Esophagus muscularis mucosa (tissue), 4 donors: ENCODE measurements at regions not wholly inside any gene's neighbourhood (a gene's known extent, or its start where the extent isn't known, plus 50 kb on each side); places are given as distances from the start of the nearest gene placed in this dataset.

Experiments
- DNase-seq: peaks from one replicate; pipeline ENCODE4 v3.0.0-alpha.2; 2017; ENCODE audit errors: extremely low spot score
- H3K27ac ChIP-seq, 4 donors: fragments of 200-600 bp; sonication (generic); replicated peaks in 1 of 4; 1 replicate in 3 of 4; 2 replicates in 1 of 4; pipeline ENCODE4 v1.5.1; 2016 to 2019; ENCODE audit warnings: mild to moderate bottlenecking in 1 of 4
- H3K27me3 ChIP-seq, 4 donors: fragments of 200-600 bp; sonication (generic); one replicate each; pipeline versions ENCODE4 v1.5.1 to v1.6.0; 2016 to 2019
- H3K36me3 ChIP-seq, 4 donors: fragments of 200-600 bp; sonication (generic); one replicate each; pipeline ENCODE4 v1.5.1; 2016 to 2019
- H3K4me1 ChIP-seq, 4 donors: fragments of 200-600 bp; sonication (generic); one replicate each; pipeline ENCODE4 v1.5.1; 2016 to 2019
- H3K4me3 ChIP-seq, 4 donors: fragments of 200-600 bp; sonication (generic); 1 replicate in 2 of 4; 2 replicates in 2 of 4; pipeline ENCODE4 v1.5.1; 2016 to 2019; ENCODE audit warnings: mild to moderate bottlenecking in 4 of 4, moderate library complexity in 1 of 4
- H3K9me3 ChIP-seq, 4 donors: fragments of 200-600 bp; sonication (generic); 1 replicate in 3 of 4; 2 replicates in 1 of 4; pipeline ENCODE4 v1.5.1; 2016 to 2019
- CTCF ChIP-seq, 3 experiments: fragments of 200-600 bp in 2 of 3; fragments of 450-650 bp in 1 of 3; sonication (generic) in 2 of 3; IDR thresholded peaks; one replicate each; pipeline ENCODE4 v1.5.1; 2017 to 2019; ENCODE audit warnings: antibody characterized with exemption in 3 of 3, mild to moderate bottlenecking in 2 of 3, moderate library complexity in 1 of 3
- EP300 ChIP-seq: sonication (generic); formaldehyde crosslinking; IDR thresholded peaks from one replicate; pipeline ENCODE4 v1.6.1; 2017; ENCODE audit warnings: antibody characterized with exemption
- POLR2A ChIP-seq: fragments of 450-650 bp; IDR thresholded peaks from one replicate; pipeline ENCODE4 v1.6.1; 2017; ENCODE audit warnings: antibody characterized with exemption, moderate library complexity, mild to moderate bottlenecking, low read depth
- POLR2AphosphoS5 ChIP-seq, 2 donors: sonication (generic); formaldehyde crosslinking; IDR thresholded peaks; one replicate each; pipeline ENCODE4 v1.6.1; 2017; ENCODE audit warnings: antibody characterized with exemption in 2 of 2
- WGBS: methylation state at CpG from one replicate; pipeline ENCODE4 v1.1.5; 2018; 5-methylcytosine and 5-hydroxymethylcytosine counted together
- intact Hi-C: fragments of 100-400 bp; cut with DNase I; formaldehyde crosslinking; loops from one replicate; pipeline ENCODE4 v1.15.1; 2023

GRCh38 chr10:130388746-130389145 is 252.6 kb downstream of the GLRX3 start:
- DNase-seq: no peak
- WGBS: 77% methylated on average over 5 of the region's 6 CpGs
- Histone ChIP-seq H3K4me1 (no peaks in the 10 kb centered on the region), H3K27me3 (peaks cover 0 to 3% (median 0%) of the 10 kb centered on the region in 4 donors), H3K27ac (no peak overlapping the region), H3K36me3 (no peaks in the 10 kb centered on the region), H3K9me3 (peaks cover 0 to 17% (median 8%) of the 10 kb centered on the region in 4 donors), H3K4me3 (no peak overlapping the region)
- TF ChIP-seq EP300 (no peak), CTCF (IDR thresholded peaks at IDR 0.05) (no peak), POLR2AphosphoS5 (IDR thresholded peaks at IDR 0.05) (no peak), POLR2A (no peak)
- intact Hi-C loops: no loop called here

GRCh38 chr10:130389906-130390305 is 253.7 kb downstream of the GLRX3 start:
- no peak overlapping the region for H3K27ac ChIP-seq
- H3K36me3 ChIP-seq: no peaks in the 10 kb centered on the region
- peaks cover 0 to 3% (median 0%) of the 10 kb centered on the region in 4 donors for H3K27me3 ChIP-seq
- no peak for DNase-seq
- intact Hi-C loops: no loop called here
- 80% methylated on average over 5 of the region's 5 CpGs for WGBS
- peaks cover 0 to 17% (median 8%) of the 10 kb centered on the region in 4 donors for H3K9me3 ChIP-seq
- TF ChIP-seq POLR2A (no peak), CTCF (IDR thresholded peaks at IDR 0.05) (no peak), POLR2AphosphoS5 (IDR thresholded peaks at IDR 0.05) (no peak), EP300 (no peak)
- no peak overlapping the region for H3K4me3 ChIP-seq
- no peaks in the 10 kb centered on the region for H3K4me1 ChIP-seq

DNA sequence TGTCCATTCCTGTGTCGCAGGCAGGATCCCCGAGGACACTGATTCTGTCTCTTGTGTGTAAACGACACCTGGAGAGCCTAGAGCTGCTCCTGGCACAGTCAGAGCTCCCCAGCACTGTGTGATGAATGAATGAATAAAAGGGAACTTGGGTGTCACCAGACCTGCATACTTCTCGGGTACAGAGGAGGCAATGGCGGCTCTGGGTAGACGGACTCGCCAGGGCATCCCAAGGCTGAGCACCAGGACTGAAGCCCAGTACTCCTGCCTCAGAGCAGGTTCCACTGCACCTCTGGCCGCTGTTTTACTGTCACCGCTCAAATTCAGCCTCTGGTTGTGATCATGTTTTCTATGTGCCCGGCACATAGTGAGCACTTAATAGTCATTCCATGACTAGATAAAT is 255.8 kb downstream of the GLRX3 start:
- 77% methylated on average over 10 of the region's 10 CpGs for WGBS
- no peak overlapping the region for H3K27ac ChIP-seq
- no peak for DNase-seq
- H3K36me3 ChIP-seq: no peaks in the 10 kb centered on the region
- H3K4me1 ChIP-seq: no peaks in the 10 kb centered on the region
- TF ChIP-seq POLR2AphosphoS5 (IDR thresholded peaks at IDR 0.05) (no peak), CTCF (IDR thresholded peaks at IDR 0.05) (no peak), POLR2A (no peak), EP300 (no peak)
- intact Hi-C loops: no loop called here
- H3K27me3 ChIP-seq: peaks cover 0 to 3% (median 0%) of the 10 kb centered on the region in 4 donors
- peaks cover 0 to 36% (median 23%) of the 10 kb centered on the region in 4 donors for H3K9me3 ChIP-seq
- H3K4me3 ChIP-seq: no peak overlapping the region

GRCh38 chr10:130393342-130393741 is 257.2 kb downstream of the GLRX3 start:
- no peak for DNase-seq
- H3K4me1 ChIP-seq: no peaks in the 10 kb centered on the region
- no peaks in the 10 kb centered on the region for H3K36me3 ChIP-seq
- intact Hi-C loops: no loop called here
- no peak overlapping the region for H3K27ac ChIP-seq
- TF ChIP-seq CTCF (IDR thresholded peaks at IDR 0.05) (no peak), POLR2A (no peak), POLR2AphosphoS5 (IDR thresholded peaks at IDR 0.05) (no peak), EP300 (no peak)
- peaks cover 0 to 34% (median 18%) of the 10 kb centered on the region in 4 donors for H3K9me3 ChIP-seq
- H3K4me3 ChIP-seq: no peak overlapping the region
- WGBS: 75% methylated on average over 3 of the region's 4 CpGs
- peaks cover 0 to 3% (median 0%) of the 10 kb centered on the region in 4 donors for H3K27me3 ChIP-seq

GRCh38 chr10:130394832-130395231 is 258.6 kb downstream of the GLRX3 start:
- H3K27ac ChIP-seq: no peak overlapping the region

More at GRCh38 chr10:130394832-130395231, 258.6 kb downstream of the GLRX3 start:
- 76% methylated on average over 3 of the region's 7 CpGs for WGBS
- H3K9me3 ChIP-seq: peaks cover 0 to 31% (median 18%) of the 10 kb centered on the region in 4 donors
- no peaks in the 10 kb centered on the region for H3K4me1 ChIP-seq
- no peak for DNase-seq
- no peak overlapping the region for H3K4me3 ChIP-seq
- intact Hi-C loops: no loop called here
- no peak for TF ChIP-seq EP300
- TF ChIP-seq POLR2A: no peak
- TF ChIP-seq CTCF (IDR thresholded peaks at IDR 0.05): no peak
- no peak for TF ChIP-seq POLR2AphosphoS5 (IDR thresholded peaks at IDR 0.05)
- no peaks in the 10 kb centered on the region for H3K36me3 ChIP-seq
- peaks cover 0 to 3% (median 0%) of the 10 kb centered on the region in 4 donors for H3K27me3 ChIP-seq
